Progenitor cell of endocrine pancreas (in vitro differentiated cells): ENCODE measurements at regions not wholly inside any gene's neighbourhood (a gene's known extent, or its start where the extent isn't known, plus 50 kb on each side); places are given as distances from the start of the nearest gene placed in this dataset.

Experiments used
- DNase-seq: peaks from one replicate; pipeline ENCODE4 v3.0.0; 2021; ENCODE audit warnings: low spot score; ENCODE audit not compliant: unreplicated experiment
- H3K27ac Mint-ChIP-seq: 2 replicates; pipeline ENCODE4 v1.8.0; 2021; ENCODE audit warnings: mild to moderate bottlenecking, moderate library complexity, mixed read lengths
- H3K27me3 Mint-ChIP-seq: 2 replicates; pipeline ENCODE4 v1.8.0; 2021; ENCODE audit warnings: mixed read lengths
- H3K36me3 Mint-ChIP-seq: 2 replicates; pipeline ENCODE4 v1.8.0; 2022; ENCODE audit warnings: mixed read lengths; ENCODE audit not compliant: insufficient read depth
- H3K4me1 Mint-ChIP-seq: 2 replicates; pipeline ENCODE4 v1.8.0; 2021; ENCODE audit warnings: low read depth, mixed read lengths
- H3K4me3 Mint-ChIP-seq: 2 replicates; pipeline ENCODE4 v1.8.0; 2021; ENCODE audit warnings: low read depth, mild to moderate bottlenecking, moderate library complexity, mixed read lengths
- H3K9me3 Mint-ChIP-seq: 2 replicates; pipeline ENCODE4 v1.8.0; 2021; ENCODE audit warnings: low read depth, mixed read lengths
- CTCF ChIP-seq: fragments of 200-600 bp; sonication (generic); IDR thresholded peaks from one replicate; pipeline ENCODE4 v1.5.0; 2021; ENCODE audit warnings: antibody characterized with exemption, mild to moderate bottlenecking; ENCODE audit not compliant: unreplicated experiment

- Mint-ChIP-seq H3K4me3 (no peak overlapping the region), H3K27me3 (no peaks in the 10 kb centered on the region), H3K4me1 (no peaks in the 10 kb centered on the region), H3K36me3 (no peaks in the 10 kb centered on the region), H3K27ac (no peak overlapping the region), H3K9me3 (peaks cover 11% of the 10 kb centered on the region)
- no peak for DNase-seq
- TF ChIP-seq CTCF: no peak
Measured at GRCh38 chrX:137646472-137646871, 80.5 kb downstream of the ZIC3 start.

GRCh38 chrX:137651647-137652046, 85.7 kb downstream of the ZIC3 start:
- H3K9me3 Mint-ChIP-seq: peaks cover 23% of the 10 kb centered on the region
- no peaks in the 10 kb centered on the region for H3K36me3 Mint-ChIP-seq
- no peak overlapping the region for H3K27ac Mint-ChIP-seq
- no peak overlapping the region for H3K4me3 Mint-ChIP-seq
- no peak for TF ChIP-seq CTCF
- no peaks in the 10 kb centered on the region for H3K4me1 Mint-ChIP-seq
- no peak for DNase-seq
- no peaks in the 10 kb centered on the region for H3K27me3 Mint-ChIP-seq

- Mint-ChIP-seq H3K4me1 (no peaks in the 10 kb centered on the region), H3K27ac (no peak overlapping the region)
- DNase-seq: no peak
Measured at GRCh38 chrX:137652086-137652485, 86.2 kb downstream of the ZIC3 start.

GRCh38 chrX:137654481-137654880, 88.6 kb downstream of the ZIC3 start:
- no peak overlapping the region for H3K27ac Mint-ChIP-seq
- peaks cover 26% of the 10 kb centered on the region for H3K9me3 Mint-ChIP-seq
- no peaks in the 10 kb centered on the region for H3K4me1 Mint-ChIP-seq
- H3K36me3 Mint-ChIP-seq: no peaks in the 10 kb centered on the region
- no peak for TF ChIP-seq CTCF
- DNase-seq: no peak
- no peak overlapping the region for H3K4me3 Mint-ChIP-seq
- no peaks in the 10 kb centered on the region for H3K27me3 Mint-ChIP-seq

More at GRCh38 chrX:137652086-137652485, 86.2 kb downstream of the ZIC3 start:
- H3K27me3 Mint-ChIP-seq: no peaks in the 10 kb centered on the region
- H3K4me3 Mint-ChIP-seq: no peak overlapping the region
- no peaks in the 10 kb centered on the region for H3K36me3 Mint-ChIP-seq
- no peak for TF ChIP-seq CTCF
- H3K9me3 Mint-ChIP-seq: peaks cover 23% of the 10 kb centered on the region

- peaks cover 15% of the 10 kb centered on the region for H3K9me3 Mint-ChIP-seq
- H3K27ac Mint-ChIP-seq: no peak overlapping the region
- H3K27me3 Mint-ChIP-seq: no peaks in the 10 kb centered on the region
- H3K4me1 Mint-ChIP-seq: no peaks in the 10 kb centered on the region
- no peak overlapping the region for H3K4me3 Mint-ChIP-seq
- TF ChIP-seq CTCF: no peak
- peaks cover 4% of the 10 kb centered on the region for H3K36me3 Mint-ChIP-seq
- no peak for DNase-seq
Measured at GRCh38 chrX:137667776-137668175, 101.8 kb downstream of the ZIC3 start.
